H9 (cell line): ENCODE measurements at regions not wholly inside any gene's neighbourhood (a gene's known extent, or its start where the extent isn't known, plus 50 kb on each side); places are given as distances from the start of the nearest gene placed in this dataset.

Experiments used
- DNase-seq: peaks from one replicate; pipeline ENCODE4 v3.0.0-alpha.2; 2017
- H2AFZ ChIP-seq: one replicate; pipeline ENCODE4 v1.6.1; 2013; ENCODE audit warnings: mild to moderate bottlenecking, low read length, control low read depth, moderate library complexity
- H2AK5ac ChIP-seq: 2 replicates; pipeline ENCODE4 v1.6.1; 2013; ENCODE audit warnings: low read length, control low read depth, mixed read lengths; ENCODE audit not compliant: insufficient read length
- H2BK120ac ChIP-seq: one replicate; pipeline ENCODE4 v1.6.1; 2013; ENCODE audit warnings: low read depth, mild to moderate bottlenecking, low read length, control low read depth, inconsistent platforms; ENCODE audit not compliant: poor library complexity, severe bottlenecking
- H2BK12ac ChIP-seq: 2 replicates; pipeline ENCODE4 v1.6.1; 2013; ENCODE audit warnings: low read length, control low read depth, mixed read lengths, low read depth; ENCODE audit not compliant: insufficient read length
- H2BK15ac ChIP-seq: 2 replicates; pipeline ENCODE4 v1.6.1; 2013; ENCODE audit warnings: low read depth, low read length, control low read depth
- H2BK20ac ChIP-seq: one replicate; pipeline ENCODE4 v1.6.1; 2013; ENCODE audit warnings: low read depth, mild to moderate bottlenecking, low read length, control low read depth, inconsistent platforms; ENCODE audit not compliant: poor library complexity, severe bottlenecking
- H2BK5ac ChIP-seq: 2 replicates; pipeline ENCODE4 v1.6.1; 2013; ENCODE audit warnings: low read length, control low read depth, mixed read lengths; ENCODE audit not compliant: insufficient read length
- H3K14ac ChIP-seq: 2 replicates; pipeline ENCODE4 v1.6.1; 2013; ENCODE audit warnings: low read length, control low read depth; ENCODE audit not compliant: insufficient read depth
- H3K18ac ChIP-seq: 2 replicates; pipeline ENCODE4 v1.6.1; 2013; ENCODE audit warnings: low read depth, mild to moderate bottlenecking, mixed read lengths, low read length, control low read depth; ENCODE audit not compliant: insufficient read length
- H3K23ac ChIP-seq: 2 replicates; pipeline ENCODE4 v1.6.1; 2013; ENCODE audit warnings: low read length, control low read depth, mixed read lengths, low read depth; ENCODE audit not compliant: insufficient read length
- H3K23me2 ChIP-seq: 2 replicates; pipeline ENCODE4 v1.6.1; 2013; ENCODE audit warnings: low read depth, mild to moderate bottlenecking, mixed read lengths, low read length, control low read depth; ENCODE audit not compliant: insufficient read length, poor library complexity, severe bottlenecking
- H3K27ac ChIP-seq: 2 replicates; pipeline ENCODE4 v1.5.1; 2013; ENCODE audit warnings: low read length, control low read depth, mixed read lengths, low read depth; ENCODE audit not compliant: insufficient read length
- H3K27me3 ChIP-seq: 2 replicates; pipeline ENCODE4 v1.6.1; 2013; ENCODE audit warnings: low read length, control low read depth, inconsistent platforms; ENCODE audit not compliant: insufficient read depth
- H3K4ac ChIP-seq: 2 replicates; pipeline ENCODE4 v1.6.1; 2013; ENCODE audit warnings: low read depth, mild to moderate bottlenecking, control low read depth, inconsistent platforms, low read length, moderate library complexity
- H3K4me1 ChIP-seq: 2 replicates; pipeline ENCODE4 v1.6.1; 2013; ENCODE audit warnings: low read length, control low read depth, inconsistent platforms; ENCODE audit not compliant: insufficient read depth
- H3K4me2 ChIP-seq: 2 replicates; pipeline ENCODE4 v1.6.1; 2013; ENCODE audit warnings: low read length, control low read depth, mixed read lengths; ENCODE audit not compliant: insufficient read length, insufficient read depth
- H3K56ac ChIP-seq: 2 replicates; pipeline ENCODE4 v1.6.1; 2013; ENCODE audit warnings: low read depth, mild to moderate bottlenecking, mixed read lengths, low read length, control low read depth; ENCODE audit not compliant: insufficient read length
- H3K79me1 ChIP-seq: 2 replicates; pipeline ENCODE4 v1.6.1; 2013; ENCODE audit warnings: low read depth, mild to moderate bottlenecking, moderate library complexity, low read length, control low read depth, inconsistent platforms; ENCODE audit not compliant: insufficient read depth, poor library complexity, severe bottlenecking
- H3K79me2 ChIP-seq: 2 replicates; pipeline ENCODE4 v1.6.1; 2013; ENCODE audit warnings: low read length, control low read depth, inconsistent platforms; ENCODE audit not compliant: insufficient read depth
- H3K9ac ChIP-seq: 2 replicates; pipeline ENCODE4 v1.6.1; 2013; ENCODE audit warnings: low read length, control low read depth, mixed read lengths; ENCODE audit not compliant: insufficient read length; ENCODE audit errors: extremely low read depth
- H3K9me3 ChIP-seq: one replicate; pipeline ENCODE4 v1.6.1; 2013; ENCODE audit warnings: low read depth, low read length, inconsistent platforms; ENCODE audit not compliant: control insufficient read depth
- H3T11ph ChIP-seq: one replicate; pipeline ENCODE4 v1.6.1; 2013; ENCODE audit warnings: mild to moderate bottlenecking, low read length, control low read depth, inconsistent platforms
- H4K20me1 ChIP-seq: one replicate; pipeline ENCODE4 v1.6.1; 2013; ENCODE audit not compliant: control insufficient read depth, insufficient read length, insufficient read depth
- H4K5ac ChIP-seq: 2 replicates; pipeline ENCODE4 v1.6.1; 2013; ENCODE audit warnings: low read depth, mild to moderate bottlenecking, mixed read lengths, low read length, control low read depth; ENCODE audit not compliant: insufficient read length
- H4K8ac ChIP-seq: replicated peaks from 2 replicates; pipeline ENCODE4 v1.6.1; 2013; ENCODE audit warnings: low read length, control low read depth, mixed read lengths, low read depth; ENCODE audit not compliant: insufficient read length
- H4K91ac ChIP-seq: 2 replicates; pipeline ENCODE4 v1.6.1; 2013; ENCODE audit warnings: low read depth, mild to moderate bottlenecking, moderate library complexity, mixed read lengths, low read length, control low read depth; ENCODE audit not compliant: insufficient read length
- H3K27ac Mint-ChIP-seq, 3 experiments: 2 replicates in 2 of 3; 3 replicates in 1 of 3; pipeline ENCODE4 v1.8.0; 2020 to 2021; ENCODE audit warnings: mixed read lengths in 3 of 3, mild to moderate bottlenecking in 1 of 3, moderate library complexity in 1 of 3
- H3K27me3 Mint-ChIP-seq: 2 replicates; pipeline ENCODE4 v1.8.0; 2021; ENCODE audit warnings: low read depth, mild to moderate bottlenecking, moderate library complexity, mixed read lengths
- H3K36me3 Mint-ChIP-seq, 3 experiments: 2 replicates in 2 of 3; 3 replicates in 1 of 3; pipeline ENCODE4 v1.8.0; 2020 to 2021; ENCODE audit warnings: low read depth in 3 of 3, mixed read lengths in 3 of 3; ENCODE audit not compliant: insufficient read depth in 1 of 3
- H3K4me1 Mint-ChIP-seq, 2 experiments: 2 replicates each; pipeline ENCODE4 v1.8.0; 2020; ENCODE audit warnings: mixed read lengths in 2 of 2
- H3K4me3 Mint-ChIP-seq, 2 experiments: 2 replicates in 1 of 2; 3 replicates in 1 of 2; pipeline ENCODE4 v1.8.0; 2020 to 2021; ENCODE audit warnings: mild to moderate bottlenecking in 2 of 2, mixed read lengths in 2 of 2, moderate library complexity in 1 of 2
- H3K9me3 Mint-ChIP-seq, 2 experiments: 2 replicates in 1 of 2; 3 replicates in 1 of 2; pipeline ENCODE4 v1.8.0; 2020; ENCODE audit warnings: mild to moderate bottlenecking in 2 of 2, mixed read lengths in 2 of 2, moderate library complexity in 1 of 2
- CTCF ChIP-seq: fragments of 200-600 bp; sonication (generic); conservative IDR thresholded peaks from 3 replicates; pipeline ENCODE4 v1.8.0; 2021; ENCODE audit warnings: antibody characterized with exemption, mild to moderate bottlenecking
- WGBS: extraction: QIAGEN DNeasy Blood & Tissue Kit; methylation state at CpG from one replicate; pipeline ENCODE4 v1.1.7; 2013; ENCODE audit warnings: missing lambda C conversion rate, low lambda C conversion rate, mixed read lengths; ENCODE audit not compliant: insufficient read length; ENCODE audit errors: extremely low coverage; 5-methylcytosine and 5-hydroxymethylcytosine counted together

GRCh38 chr6:74597266-74597665, 608.6 kb downstream of the COL12A1 start:
- Histone ChIP-seq H3K56ac (no peak overlapping the region), H3K27me3 (no peaks in the 10 kb centered on the region), H2AFZ (no peak overlapping the region), H4K8ac (no peak overlapping the region), H3K23ac (no peak overlapping the region), H3T11ph (no peak overlapping the region), H4K5ac (no peak overlapping the region), H2BK20ac (no peak overlapping the region), H3K18ac (no peak overlapping the region), H3K23me2 (no peaks in the 10 kb centered on the region), H3K79me1 (no peaks in the 10 kb centered on the region), H4K91ac (no peak overlapping the region), H2AK5ac (no peak overlapping the region), H3K27ac (no peak overlapping the region), H3K4me1 (no peaks in the 10 kb centered on the region), H3K9ac (no peak overlapping the region), H2BK12ac (no peak overlapping the region), H3K79me2 (no peaks in the 10 kb centered on the region), H3K14ac (no peak overlapping the region), H3K4ac (no peak overlapping the region), H3K9me3 (no peaks in the 10 kb centered on the region), H2BK15ac (no peak overlapping the region), H4K20me1 (no peaks in the 10 kb centered on the region), H2BK120ac (no peak overlapping the region), H3K4me2 (no peak overlapping the region), H2BK5ac (no peak overlapping the region)
- H3K9me3 Mint-ChIP-seq = peaks cover 0 to 3% of the 10 kb centered on the region in 2 experiments; a peak in 1 of 5 replicates
- H3K4me3 Mint-ChIP-seq = no peak overlapping the region
- no CpG with 5 or more reads among the region's 2 CpGs for WGBS
- no peaks in the 10 kb centered on the region for H3K27me3 Mint-ChIP-seq
- no peaks in the 10 kb centered on the region for H3K4me1 Mint-ChIP-seq
- no peak overlapping the region for H3K27ac Mint-ChIP-seq
- no peak for TF ChIP-seq CTCF
- DNase-seq = no peak
- H3K36me3 Mint-ChIP-seq = no peaks in the 10 kb centered on the region; a peak in 1 of 7 replicates
